Uterus (tissue), 3 donors: ENCODE measurements at regions not wholly inside any gene's neighbourhood (a gene's known extent, or its start where the extent isn't known, plus 50 kb on each side); places are given as distances from the start of the nearest gene placed in this dataset.

Source experiments
- DNase-seq, 2 donors: peaks; one replicate each; pipeline ENCODE4 v3.0.0-alpha.2; 2019 to 2020
- H3K27ac ChIP-seq, 2 donors: fragments of 200-600 bp; sonication (generic); 1 replicate in 1 of 2; 2 replicates in 1 of 2; pipeline ENCODE4 v1.5.1; 2016 to 2018
- H3K27me3 ChIP-seq, 2 donors: fragments of 200-600 bp; sonication (generic); one replicate each; pipeline ENCODE4 v1.5.1; 2018 to 2019; ENCODE audit warnings: control low read depth in 1 of 2
- H3K36me3 ChIP-seq, 2 donors: fragments of 200-600 bp; sonication (generic); one replicate each; pipeline ENCODE4 v1.5.1; 2019; ENCODE audit warnings: control low read depth in 1 of 2
- H3K4me1 ChIP-seq, 2 donors: fragments of 200-600 bp; sonication (generic); one replicate each; pipeline ENCODE4 v1.5.1; 2018 to 2019; ENCODE audit warnings: control low read depth in 1 of 2
- H3K4me3 ChIP-seq, 2 donors: fragments of 200-600 bp; sonication (generic); 1 replicate in 1 of 2; 2 replicates in 1 of 2; pipeline ENCODE4 v1.5.1; 2018 to 2019; ENCODE audit warnings: mild to moderate bottlenecking in 1 of 2
- H3K9me3 ChIP-seq, 2 donors: fragments of 200-600 bp; sonication (generic); one replicate each; pipeline ENCODE4 v1.5.1; 2019; ENCODE audit warnings: control low read depth in 1 of 2
- POLR2A ChIP-seq, 2 donors: fragments of 450-650 bp; IDR thresholded peaks; one replicate each; pipeline ENCODE4 v1.6.1; 2016; ENCODE audit warnings: antibody characterized with exemption in 2 of 2, mild to moderate bottlenecking in 1 of 2, moderate library complexity in 1 of 2
- intact Hi-C: fragments of 100-400 bp; cut with DNase I; formaldehyde crosslinking; loops from one replicate; pipeline ENCODE4 v1.15.1; 2023; ENCODE audit warnings: low total_unique reads
- TF ChIP-seq, protein P1 (sequence below), 4 experiments: fragments of 200-600 bp in 2 of 4; fragments of 450-650 bp in 2 of 4; sonication (generic) in 2 of 4; IDR thresholded peaks; one replicate each; pipeline ENCODE4 v1.5.1; 2016 to 2019; ENCODE audit warnings: antibody characterized with exemption in 4 of 4, mild to moderate bottlenecking in 2 of 4, moderate library complexity in 1 of 4
- donor health status: DM: yes; HTN: yes; CAD: no.

DNA sequence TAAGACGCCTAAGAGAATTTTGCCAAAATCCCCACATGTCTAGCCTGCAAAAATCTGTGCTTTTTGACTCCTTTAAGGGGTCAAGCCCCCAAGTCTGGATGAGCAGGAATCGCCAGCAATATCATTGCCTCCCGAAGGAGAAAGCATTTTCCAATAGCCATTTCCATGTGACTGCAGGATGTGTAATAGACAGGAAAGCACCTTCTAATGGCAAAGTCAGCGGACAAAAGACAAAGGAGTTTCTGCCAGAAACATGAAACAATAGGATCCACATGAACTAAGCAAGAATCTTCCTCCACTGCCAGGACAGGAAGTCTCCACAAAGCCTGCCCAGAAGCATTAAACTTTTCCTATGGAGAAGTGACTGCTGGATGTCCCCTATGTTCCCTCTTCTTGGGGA, 177.1 kb upstream of the PCSK5 start:
- no peaks in the 10 kb centered on the region for H3K4me1 ChIP-seq
- TF ChIP-seq POLR2A (IDR thresholded peaks at IDR 0.05), result no peak
- TF ChIP-seq, protein P1, sequence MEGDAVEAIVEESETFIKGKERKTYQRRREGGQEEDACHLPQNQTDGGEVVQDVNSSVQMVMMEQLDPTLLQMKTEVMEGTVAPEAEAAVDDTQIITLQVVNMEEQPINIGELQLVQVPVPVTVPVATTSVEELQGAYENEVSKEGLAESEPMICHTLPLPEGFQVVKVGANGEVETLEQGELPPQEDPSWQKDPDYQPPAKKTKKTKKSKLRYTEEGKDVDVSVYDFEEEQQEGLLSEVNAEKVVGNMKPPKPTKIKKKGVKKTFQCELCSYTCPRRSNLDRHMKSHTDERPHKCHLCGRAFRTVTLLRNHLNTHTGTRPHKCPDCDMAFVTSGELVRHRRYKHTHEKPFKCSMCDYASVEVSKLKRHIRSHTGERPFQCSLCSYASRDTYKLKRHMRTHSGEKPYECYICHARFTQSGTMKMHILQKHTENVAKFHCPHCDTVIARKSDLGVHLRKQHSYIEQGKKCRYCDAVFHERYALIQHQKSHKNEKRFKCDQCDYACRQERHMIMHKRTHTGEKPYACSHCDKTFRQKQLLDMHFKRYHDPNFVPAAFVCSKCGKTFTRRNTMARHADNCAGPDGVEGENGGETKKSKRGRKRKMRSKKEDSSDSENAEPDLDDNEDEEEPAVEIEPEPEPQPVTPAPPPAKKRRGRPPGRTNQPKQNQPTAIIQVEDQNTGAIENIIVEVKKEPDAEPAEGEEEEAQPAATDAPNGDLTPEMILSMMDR (IDR thresholded peaks at IDR 0.05), result no peak
- H3K9me3 ChIP-seq, result no peaks in the 10 kb centered on the region
- no peak for DNase-seq
- no peak overlapping the region for H3K4me3 ChIP-seq
- H3K36me3 ChIP-seq, result no peaks in the 10 kb centered on the region
- no peaks in the 10 kb centered on the region for H3K27me3 ChIP-seq
- intact Hi-C loops, result no loop called here
- no peak overlapping the region for H3K27ac ChIP-seq

- Histone ChIP-seq H3K27ac (no peak overlapping the region), H3K4me3 (no peak overlapping the region), H3K4me1 (no peaks in the 10 kb centered on the region), H3K36me3 (no peaks in the 10 kb centered on the region), H3K9me3 (no peaks in the 10 kb centered on the region), H3K27me3 (no peaks in the 10 kb centered on the region)
- intact Hi-C loops, result no loop called here
- DNase-seq, result no peak
- TF ChIP-seq, protein P1 (IDR thresholded peaks at IDR 0.05), result no peak
- no peak for TF ChIP-seq POLR2A (IDR thresholded peaks at IDR 0.05)
These were observed 175.1 kb upstream of the PCSK5 start for GRCh38 chr9:75715360-75715759.

- Histone ChIP-seq H3K4me3 (no peak overlapping the region), H3K27me3 (no peaks in the 10 kb centered on the region), H3K36me3 (no peaks in the 10 kb centered on the region), H3K4me1 (no peaks in the 10 kb centered on the region), H3K9me3 (no peaks in the 10 kb centered on the region), H3K27ac (no peak overlapping the region)
- intact Hi-C loops, result no loop called here
- TF ChIP-seq POLR2A (IDR thresholded peaks at IDR 0.05), result no peak
- TF ChIP-seq, protein P1 (IDR thresholded peaks at IDR 0.05), result no peak
- no peak for DNase-seq
These were observed 171.8 kb upstream of the PCSK5 start for GRCh38 chr9:75718677-75719076.

DNA sequence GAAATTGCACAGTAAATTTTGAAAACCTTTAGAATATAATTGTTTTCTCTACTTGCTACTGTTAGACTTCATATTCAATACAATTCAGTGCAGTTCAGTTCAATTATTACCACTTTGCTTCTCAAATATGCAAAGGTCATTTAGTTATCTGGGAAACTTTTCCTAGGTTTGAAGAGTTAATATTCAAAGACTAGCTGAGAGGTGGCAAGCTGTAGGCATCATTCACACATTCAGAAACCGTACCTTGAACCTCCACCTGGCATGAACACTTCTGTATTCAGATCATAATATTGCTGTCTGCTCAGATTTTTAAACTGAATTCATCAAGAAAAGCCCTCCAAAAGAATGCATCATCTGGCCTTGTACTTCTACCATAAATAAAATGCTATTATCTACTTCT, 162.1 kb upstream of the PCSK5 start:
- Histone ChIP-seq H3K4me3 (no peak overlapping the region), H3K27me3 (no peaks in the 10 kb centered on the region), H3K27ac (no peak overlapping the region), H3K9me3 (no peaks in the 10 kb centered on the region), H3K36me3 (no peaks in the 10 kb centered on the region), H3K4me1 (no peaks in the 10 kb centered on the region)
- TF ChIP-seq, protein P1 (IDR thresholded peaks at IDR 0.05), result no peak
- TF ChIP-seq POLR2A (IDR thresholded peaks at IDR 0.05), result no peak
- DNase-seq, result no peak
- intact Hi-C loops, result no loop called here

GRCh38 chr9:75734802-75735201, 155.7 kb upstream of the PCSK5 start:
- TF ChIP-seq, protein P1 (IDR thresholded peaks at IDR 0.05), result no peak
- TF ChIP-seq POLR2A (IDR thresholded peaks at IDR 0.05), result no peak
- H3K4me1 ChIP-seq, result no peaks in the 10 kb centered on the region
- H3K36me3 ChIP-seq, result no peaks in the 10 kb centered on the region
- H3K27me3 ChIP-seq, result no peaks in the 10 kb centered on the region
- no peak overlapping the region for H3K4me3 ChIP-seq
- H3K9me3 ChIP-seq, result no peaks in the 10 kb centered on the region
- intact Hi-C loops, result no loop called here
- H3K27ac ChIP-seq, result no peak overlapping the region
- DNase-seq, result no peak
